Pancreas (tissue), 10 donors: ENCODE measurements at regions not wholly inside any gene's neighbourhood (a gene's known extent, or its start where the extent isn't known, plus 50 kb on each side); places are given as distances from the start of the nearest gene placed in this dataset.

Experiments used
- ATAC-seq, 4 donors: fragments of 200-7000 bp; cut with Tn5 transposase; one replicate each; pipeline versions ENCODE4 v1.8.0 to v1.9.1; 2020; ENCODE audit warnings: mild to moderate bottlenecking in 4 of 4, moderate library complexity in 4 of 4
- DNase-seq, 6 donors: peaks; one replicate each; pipeline ENCODE4 v3.0.0-alpha.2; 2020
- FAIRE-seq: peaks from 2 replicates; lab custom pipeline; 2012; peaks lifted over from hg19 to GRCh38; lab: Jason Lieb, UNC
- H3K27ac ChIP-seq, 4 donors: fragments of 200-600 bp; sonication (generic); 1 replicate in 3 of 4; 2 replicates in 1 of 4; pipeline versions ENCODE4 v1.5.0 to v1.8.0; 2020
- H3K27me3 ChIP-seq, 4 donors: fragments of 200-600 bp; one replicate each; pipeline ENCODE4 v1.8.0; 2021
- H3K36me3 ChIP-seq, 3 donors: fragments of 200-600 bp; sonication (generic) in 1 of 3; one replicate each; pipeline versions ENCODE4 v1.5.0 to v1.8.0; 2020 to 2021
- H3K4me1 ChIP-seq, 3 donors: fragments of 200-600 bp; one replicate each; pipeline ENCODE4 v1.8.0; 2021
- H3K4me3 ChIP-seq, 4 donors: fragments of 200-600 bp; sonication (generic) in 2 of 4; one replicate each; pipeline versions ENCODE4 v1.5.0 to v1.8.0; 2020 to 2021
- H3K9me3 ChIP-seq, 4 donors: fragments of 200-600 bp; one replicate each; pipeline ENCODE4 v1.8.0; 2021
- CTCF ChIP-seq, 4 donors: fragments of 200-600 bp; sonication (generic) in 3 of 4; IDR thresholded peaks; one replicate each; pipeline versions ENCODE4 v1.5.0 to v1.8.0; 2021; ENCODE audit warnings: antibody characterized with exemption in 4 of 4
- WGBS, 2 donors: extraction: QIAGEN DNeasy Blood & Tissue Kit; methylation state at CpG; one replicate each; pipeline ENCODE4 v1.1.7; 2013; 5-methylcytosine and 5-hydroxymethylcytosine counted together
- intact Hi-C, 3 donors: fragments of 100-400 bp; cut with DNase I; formaldehyde crosslinking; loops; one replicate each; pipeline versions ENCODE4 v1.11.1 to v1.14.2; 2022
- donor health status: healthy with polysubstance abuse.
- donor health status: DM: no; HTN: no; CAD: no; lungs with moderate emphysema.
- donor health status: DM: no; HTN: no; CAD: no.
- donor health status: control.
- donor health status: control.
- donor health status: Bipolar disorder and iron deficiency.
- donor health status: DM: yes; HTN: yes; CAD: no.
- donor health status: DM: no; HTN: no; CAD: no.
- donor health status: DM: no; HTN: no; CAD: no.
- donor health status: DM: yes; HTN: yes; CAD: no.

- intact Hi-C loops: no loop called here
- DNase-seq (no peak), FAIRE-seq (no peak), ATAC-seq (no peak)
- H3K4me3 ChIP-seq: no peak overlapping the region
- H3K36me3 ChIP-seq: no peaks in the 10 kb centered on the region
- H3K27me3 ChIP-seq: peaks cover 0 to 4% (median 0%) of the 10 kb centered on the region in 4 donors
- H3K4me1 ChIP-seq: no peaks in the 10 kb centered on the region
- H3K9me3 ChIP-seq: no peaks in the 10 kb centered on the region
- no peak overlapping the region for H3K27ac ChIP-seq
- no peak for TF ChIP-seq CTCF (IDR thresholded peaks at IDR 0.05)
- WGBS, 2 donors: 86 to 87% methylated on average over 1 of the region's 1 CpG
Measured at GRCh38 chrX:113429011-113429410, 588.4 kb upstream of the AMOT start.

- Histone ChIP-seq H3K27ac (no peak overlapping the region), H3K4me3 (no peak overlapping the region), H3K4me1 (no peaks in the 10 kb centered on the region), H3K9me3 (peaks cover 0 to 5% (median 0%) of the 10 kb centered on the region in 4 donors), H3K36me3 (no peaks in the 10 kb centered on the region), H3K27me3 (peaks cover 0 to 4% (median 0%) of the 10 kb centered on the region in 4 donors)
- no peak for ATAC-seq
- no peak for TF ChIP-seq CTCF (IDR thresholded peaks at IDR 0.05)
- intact Hi-C loops: no loop called here
- DNase-seq: no peak
- WGBS, 2 donors: 46 to 48% methylated on average over 4 of the region's 4 CpGs
- FAIRE-seq: no peak
Measured at GRCh38 chrX:113422323-113422722, 581.7 kb upstream of the AMOT start.

- H3K9me3 ChIP-seq: peaks cover 0 to 5% (median 0%) of the 10 kb centered on the region in 4 donors
- H3K27me3 ChIP-seq: peaks cover 0 to 4% (median 0%) of the 10 kb centered on the region in 4 donors
- intact Hi-C loops: no loop called here
- no peak overlapping the region for H3K27ac ChIP-seq
- H3K36me3 ChIP-seq: no peaks in the 10 kb centered on the region
- TF ChIP-seq CTCF (IDR thresholded peaks at IDR 0.05): no peak
- no peak for ATAC-seq
- no peaks in the 10 kb centered on the region for H3K4me1 ChIP-seq
- WGBS, 2 donors: 67 to 68% methylated on average over 1 of the region's 1 CpG
- DNase-seq: no peak
- no peak overlapping the region for H3K4me3 ChIP-seq
- no peak for FAIRE-seq
Measured at GRCh38 chrX:113421432-113421831, 580.8 kb upstream of the AMOT start.

- DNase-seq (no peak), FAIRE-seq (no peak), ATAC-seq (no peak)
- peaks cover 0 to 7% (median 2%) of the 10 kb centered on the region in 4 donors for H3K27me3 ChIP-seq
- H3K4me1 ChIP-seq: no peaks in the 10 kb centered on the region
- H3K4me3 ChIP-seq: no peak overlapping the region
- intact Hi-C loops: no loop called here
- TF ChIP-seq CTCF (IDR thresholded peaks at IDR 0.05): no peak
- H3K27ac ChIP-seq: no peak overlapping the region
- 41 to 46% methylated on average over 1 of the region's 1 CpG for WGBS, 2 donors
- H3K36me3 ChIP-seq: no peaks in the 10 kb centered on the region
- H3K9me3 ChIP-seq: no peaks in the 10 kb centered on the region
Measured at GRCh38 chrX:113412106-113412505, 571.5 kb upstream of the AMOT start.

GRCh38 chrX:113408843-113409242 is 568.2 kb upstream of the AMOT start:
- peak; percentile 88 for FAIRE-seq
- 72 to 82% methylated on average over 3 of the region's 3 CpGs for WGBS, 2 donors
- Histone ChIP-seq H3K9me3 (no peaks in the 10 kb centered on the region), H3K4me3 (no peak overlapping the region), H3K27ac (no peak overlapping the region), H3K36me3 (no peaks in the 10 kb centered on the region), H3K4me1 (no peaks in the 10 kb centered on the region), H3K27me3 (peaks cover 0 to 12% (median 2%) of the 10 kb centered on the region in 4 donors)
- no peak for TF ChIP-seq CTCF (IDR thresholded peaks at IDR 0.05)
- DNase-seq: no peak
- no peak for ATAC-seq
- intact Hi-C loops: no loop called here
